GM19351 (cell line): ENCODE measurements at regions not wholly inside any gene's neighbourhood (a gene's known extent, or its start where the extent isn't known, plus 50 kb on each side); places are given as distances from the start of the nearest gene placed in this dataset.
"Not testable (repeated sequence)": the region's sequence is repeated elsewhere in the genome, so short reads cannot be mapped to it uniquely, and the experiment has no call there.

Experiments
- ATAC-seq: cut with Tn5 transposase; IDR thresholded peaks from one replicate; pipeline ENCODE4 v1.9.1; 2021; ENCODE audit warnings: mild to moderate bottlenecking, moderate library complexity; ENCODE audit not compliant: unreplicated experiment

- no peak for ATAC-seq
These were observed 516.0 kb upstream of the CHORDC1 start for GRCh38 chr11:90738799-90739198.

- no peak for ATAC-seq
These were observed 514.7 kb upstream of the CHORDC1 start for GRCh38 chr11:90737444-90738050.

- no peak for ATAC-seq
These were observed 509.6 kb upstream of the CHORDC1 start for GRCh38 chr11:90732486-90732885.

- ATAC-seq: no peak
These were observed 500.6 kb upstream of the CHORDC1 start for GRCh38 chr11:90723475-90723874.

GRCh38 chr11:90722552-90723190 is 499.8 kb upstream of the CHORDC1 start:
- no peak for ATAC-seq

- ATAC-seq: no peak
These were observed 494.7 kb upstream of the CHORDC1 start for GRCh38 chr11:90717522-90717921.

- ATAC-seq: no peak
These were observed 482.8 kb upstream of the CHORDC1 start for GRCh38 chr11:90705661-90706060.

GRCh38 chr11:90704510-90704909 is 481.7 kb upstream of the CHORDC1 start:
- ATAC-seq: no peak

- no peak for ATAC-seq
These were observed 478.9 kb upstream of the CHORDC1 start for GRCh38 chr11:90701716-90702115.

- no peak for ATAC-seq
These were observed 478.1 kb upstream of the CHORDC1 start for GRCh38 chr11:90700789-90701439.

GRCh38 chr11:90699791-90700400 is 477.0 kb upstream of the CHORDC1 start:
- no peak for ATAC-seq

- ATAC-seq: no peak
These were observed 475.4 kb upstream of the CHORDC1 start for GRCh38 chr11:90698238-90698637.

- ATAC-seq: not testable (repeated sequence)
These were observed 452.6 kb upstream of the CHORDC1 start for GRCh38 chr11:90675496-90675895.

- no peak for ATAC-seq
These were observed 446.2 kb upstream of the CHORDC1 start for GRCh38 chr11:90669094-90669493.

GRCh38 chr11:90668502-90668901 is 445.7 kb upstream of the CHORDC1 start:
- no peak for ATAC-seq

- ATAC-seq: no peak
These were observed 438.4 kb upstream of the CHORDC1 start for GRCh38 chr11:90661233-90661632.

- no peak for ATAC-seq
These were observed 433.3 kb upstream of the CHORDC1 start for GRCh38 chr11:90656171-90656570.

GRCh38 chr11:90650153-90650552 is 427.3 kb upstream of the CHORDC1 start:
- ATAC-seq: no peak

GRCh38 chr11:90646706-90647105 is 423.9 kb upstream of the CHORDC1 start:
- no peak for ATAC-seq

- ATAC-seq: no peak
These were observed 423.4 kb upstream of the CHORDC1 start for GRCh38 chr11:90646266-90646665.

- ATAC-seq: no peak
These were observed 416.7 kb upstream of the CHORDC1 start for GRCh38 chr11:90639461-90639993.

- no peak for ATAC-seq
These were observed 413.0 kb upstream of the CHORDC1 start for GRCh38 chr11:90635886-90636285.
